Spleen (tissue), 11 donors: ENCODE measurements at regions not wholly inside any gene's neighbourhood (a gene's known extent, or its start where the extent isn't known, plus 50 kb on each side); places are given as distances from the start of the nearest gene placed in this dataset.

ENCODE experiments used
- DNase-seq: peaks from one replicate; pipeline ENCODE4 v3.0.0-alpha.2; 2020
- H3K27ac ChIP-seq, 8 donors: fragments of 200-600 bp; sonication (generic) in 7 of 8; 1 replicate in 4 of 8; 2 replicates in 4 of 8; pipeline versions ENCODE4 v1.5.0 to v1.8.0; 2016 to 2021; ENCODE audit warnings: inconsistent platforms in 4 of 8, mild to moderate bottlenecking in 4 of 8, moderate library complexity in 1 of 8
- H3K27me3 ChIP-seq, 7 donors: fragments of 200-600 bp; sonication (generic) in 6 of 7; replicated peaks in 1 of 7; 1 replicate in 4 of 7; 2 replicates in 3 of 7; pipeline versions ENCODE4 v1.5.0 to v1.8.0; 2016 to 2021; ENCODE audit warnings: inconsistent platforms in 3 of 7, mild to moderate bottlenecking in 1 of 7
- H3K36me3 ChIP-seq, 6 donors: fragments of 200-600 bp; sonication (generic) in 5 of 6; 1 replicate in 4 of 6; 2 replicates in 2 of 6; pipeline versions ENCODE4 v1.5.0 to v1.8.0; 2016 to 2021; ENCODE audit warnings: inconsistent platforms in 2 of 6
- H3K4me1 ChIP-seq, 6 donors: fragments of 200-600 bp; sonication (generic) in 5 of 6; 1 replicate in 3 of 6; 2 replicates in 3 of 6; pipeline versions ENCODE4 v1.5.0 to v1.8.0; 2016 to 2021; ENCODE audit warnings: inconsistent platforms in 3 of 6
- H3K4me3 ChIP-seq, 8 donors: fragments of 200-600 bp; sonication (generic) in 7 of 8; 1 replicate in 4 of 8; 2 replicates in 4 of 8; pipeline versions ENCODE4 v1.5.0 to v1.8.0; 2016 to 2021; ENCODE audit warnings: inconsistent platforms in 4 of 8, mild to moderate bottlenecking in 4 of 8, moderate library complexity in 2 of 8
- H3K9me3 ChIP-seq, 8 donors: fragments of 200-600 bp; sonication (generic) in 7 of 8; 1 replicate in 4 of 8; 2 replicates in 4 of 8; pipeline versions ENCODE4 v1.5.0 to v1.8.0; 2016 to 2021; ENCODE audit warnings: inconsistent platforms in 4 of 8
- POLR2A ChIP-seq, 3 donors: fragments of 450-650 bp; IDR thresholded peaks; one replicate each; pipeline ENCODE4 v1.5.1; 2017; ENCODE audit warnings: antibody characterized with exemption in 3 of 3, mild to moderate bottlenecking in 1 of 3
- POLR2AphosphoS5 ChIP-seq, 3 donors: sonication (generic); formaldehyde crosslinking; IDR thresholded peaks; one replicate each; pipeline ENCODE4 v1.5.1; 2017; ENCODE audit warnings: antibody characterized with exemption in 3 of 3
- WGBS, 5 donors: extraction: QIAGEN DNeasy Blood & Tissue Kit in 3 of 5; methylation state at CpG; one replicate each; pipeline versions ENCODE4 v1.1.5 to v1.1.7; 2013 to 2018; 5-methylcytosine and 5-hydroxymethylcytosine counted together
- intact Hi-C: fragments of 100-400 bp; cut with DNase I; formaldehyde crosslinking; loops from one replicate; pipeline ENCODE4 v1.15.0; 2023; ENCODE audit warnings: low total_unique reads
- TF ChIP-seq, protein P1 (sequence below), 11 experiments: fragments of 200-600 bp in 7 of 11; fragments of 450-650 bp in 4 of 11; sonication (generic) in 4 of 11; IDR thresholded peaks in 8 of 11; conservative IDR thresholded peaks in 3 of 11; 1 replicate in 7 of 11; 2 replicates in 4 of 11; pipeline versions ENCODE4 v1.4.0 to v1.8.0; 2016 to 2021; ENCODE audit warnings: antibody characterized with exemption in 11 of 11, inconsistent platforms in 4 of 11, mild to moderate bottlenecking in 1 of 11
- donor health status: healthy with polysubstance abuse.
- donor health status: DM: no; HTN: no; CAD: no; lungs with moderate emphysema.
- donor health status: DM: no; HTN: no; CAD: no.
- donor health status: Bipolar disorder and iron deficiency.
- donor health status: healthy.
- donor health status: DM: no; HTN: no; CAD: no.
- donor health status: DM: yes; HTN: yes; CAD: no.

DNA sequence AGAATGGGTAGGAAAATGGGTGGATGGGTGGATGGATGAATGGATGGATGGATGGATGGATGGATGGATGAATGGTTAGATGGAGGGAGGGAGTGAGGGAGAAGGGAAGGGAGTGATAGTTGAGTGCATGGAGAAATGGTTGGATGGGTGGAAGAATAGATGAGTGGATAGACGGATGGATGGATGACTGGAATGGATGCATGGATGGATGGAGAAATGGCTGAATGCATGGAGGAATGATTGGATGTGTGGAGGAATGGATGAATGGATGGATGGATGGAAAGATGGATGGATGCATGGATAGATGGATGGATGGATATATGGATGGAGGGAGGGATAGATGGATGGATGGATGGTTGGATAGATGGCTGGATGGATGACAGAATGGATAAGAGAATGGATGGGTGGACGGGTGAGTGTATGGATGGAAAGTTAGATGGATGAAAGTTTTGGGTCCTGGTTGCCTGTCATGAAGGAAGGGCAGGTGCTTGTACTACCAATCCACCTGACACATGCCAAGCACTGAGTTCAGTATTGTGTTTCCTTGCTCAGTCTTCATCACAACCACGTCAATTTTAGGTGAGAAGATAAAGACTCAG lies 286.5 kb upstream of the RTL1 start:
- Histone ChIP-seq H3K27ac (no peak overlapping the region), H3K4me3 (no peak overlapping the region), H3K9me3 (no peaks in the 10 kb centered on the region), H3K4me1 (no peaks in the 10 kb centered on the region), H3K27me3 (peaks cover 0 to 12% (median 0%) of the 10 kb centered on the region in 7 donors), H3K36me3 (no peaks in the 10 kb centered on the region)
- no peak for TF ChIP-seq POLR2A (IDR thresholded peaks at IDR 0.05)
- TF ChIP-seq, protein P1, sequence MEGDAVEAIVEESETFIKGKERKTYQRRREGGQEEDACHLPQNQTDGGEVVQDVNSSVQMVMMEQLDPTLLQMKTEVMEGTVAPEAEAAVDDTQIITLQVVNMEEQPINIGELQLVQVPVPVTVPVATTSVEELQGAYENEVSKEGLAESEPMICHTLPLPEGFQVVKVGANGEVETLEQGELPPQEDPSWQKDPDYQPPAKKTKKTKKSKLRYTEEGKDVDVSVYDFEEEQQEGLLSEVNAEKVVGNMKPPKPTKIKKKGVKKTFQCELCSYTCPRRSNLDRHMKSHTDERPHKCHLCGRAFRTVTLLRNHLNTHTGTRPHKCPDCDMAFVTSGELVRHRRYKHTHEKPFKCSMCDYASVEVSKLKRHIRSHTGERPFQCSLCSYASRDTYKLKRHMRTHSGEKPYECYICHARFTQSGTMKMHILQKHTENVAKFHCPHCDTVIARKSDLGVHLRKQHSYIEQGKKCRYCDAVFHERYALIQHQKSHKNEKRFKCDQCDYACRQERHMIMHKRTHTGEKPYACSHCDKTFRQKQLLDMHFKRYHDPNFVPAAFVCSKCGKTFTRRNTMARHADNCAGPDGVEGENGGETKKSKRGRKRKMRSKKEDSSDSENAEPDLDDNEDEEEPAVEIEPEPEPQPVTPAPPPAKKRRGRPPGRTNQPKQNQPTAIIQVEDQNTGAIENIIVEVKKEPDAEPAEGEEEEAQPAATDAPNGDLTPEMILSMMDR (IDR thresholded peaks at IDR 0.05 in 8 of 11, conservative IDR thresholded peaks at IDR 0.05 in 3 of 11), result no peak
- no peak for TF ChIP-seq POLR2AphosphoS5 (IDR thresholded peaks at IDR 0.05)
- no peak for DNase-seq
- 70 to 93% (median 82%) methylated on average over 3 of the region's 3 CpGs for WGBS, 5 donors
- intact Hi-C loops, result no loop called here

DNA sequence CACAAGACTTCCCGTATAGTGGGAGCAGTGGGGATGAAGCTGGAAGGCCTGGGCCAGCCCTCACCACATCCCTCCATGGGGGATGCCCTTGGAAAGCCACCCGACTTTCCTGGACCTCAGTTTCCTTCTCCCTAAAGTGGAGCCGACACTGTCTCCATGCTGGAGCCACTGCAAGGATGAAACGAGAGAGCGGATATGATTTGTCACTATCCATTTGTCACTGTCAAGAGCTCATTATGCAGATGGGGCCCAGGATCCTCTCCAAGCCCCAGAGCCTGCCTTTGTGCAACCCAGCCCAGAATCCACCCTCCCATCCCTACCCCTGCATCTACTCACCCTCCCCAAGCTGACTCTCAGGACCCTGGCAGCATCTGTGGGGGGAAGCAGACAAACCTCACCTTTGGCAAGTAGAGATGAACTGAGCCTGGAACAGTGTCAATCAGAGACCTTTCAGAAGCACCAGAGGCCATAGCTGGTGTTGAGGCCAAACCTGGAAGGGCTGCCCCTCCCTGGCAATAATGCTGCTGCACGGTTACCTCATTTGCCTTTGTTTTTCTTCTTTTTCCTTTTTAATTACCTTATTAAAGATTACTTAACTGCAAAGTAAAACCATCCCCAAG lies 287.7 kb upstream of the RTL1 start:
- H3K9me3 ChIP-seq, result no peaks in the 10 kb centered on the region
- no peak overlapping the region for H3K27ac ChIP-seq
- no peak overlapping the region for H3K4me3 ChIP-seq
- H3K27me3 ChIP-seq, result peaks cover 0 to 10% (median 0%) of the 10 kb centered on the region in 7 donors
- H3K4me1 ChIP-seq, result no peaks in the 10 kb centered on the region
- intact Hi-C loops, result no loop called here
- peak; percentile 36 for DNase-seq
- 74 to 86% (median 77%) methylated on average over 6 of the region's 6 CpGs for WGBS, 5 donors
- H3K36me3 ChIP-seq, result no peaks in the 10 kb centered on the region
- TF ChIP-seq, protein P1 (IDR thresholded peaks at IDR 0.05 in 8 of 11, conservative IDR thresholded peaks at IDR 0.05 in 3 of 11), result no peak
- TF ChIP-seq POLR2AphosphoS5 (IDR thresholded peaks at IDR 0.05) (no peak), POLR2A (IDR thresholded peaks at IDR 0.05) (no peak)

DNA sequence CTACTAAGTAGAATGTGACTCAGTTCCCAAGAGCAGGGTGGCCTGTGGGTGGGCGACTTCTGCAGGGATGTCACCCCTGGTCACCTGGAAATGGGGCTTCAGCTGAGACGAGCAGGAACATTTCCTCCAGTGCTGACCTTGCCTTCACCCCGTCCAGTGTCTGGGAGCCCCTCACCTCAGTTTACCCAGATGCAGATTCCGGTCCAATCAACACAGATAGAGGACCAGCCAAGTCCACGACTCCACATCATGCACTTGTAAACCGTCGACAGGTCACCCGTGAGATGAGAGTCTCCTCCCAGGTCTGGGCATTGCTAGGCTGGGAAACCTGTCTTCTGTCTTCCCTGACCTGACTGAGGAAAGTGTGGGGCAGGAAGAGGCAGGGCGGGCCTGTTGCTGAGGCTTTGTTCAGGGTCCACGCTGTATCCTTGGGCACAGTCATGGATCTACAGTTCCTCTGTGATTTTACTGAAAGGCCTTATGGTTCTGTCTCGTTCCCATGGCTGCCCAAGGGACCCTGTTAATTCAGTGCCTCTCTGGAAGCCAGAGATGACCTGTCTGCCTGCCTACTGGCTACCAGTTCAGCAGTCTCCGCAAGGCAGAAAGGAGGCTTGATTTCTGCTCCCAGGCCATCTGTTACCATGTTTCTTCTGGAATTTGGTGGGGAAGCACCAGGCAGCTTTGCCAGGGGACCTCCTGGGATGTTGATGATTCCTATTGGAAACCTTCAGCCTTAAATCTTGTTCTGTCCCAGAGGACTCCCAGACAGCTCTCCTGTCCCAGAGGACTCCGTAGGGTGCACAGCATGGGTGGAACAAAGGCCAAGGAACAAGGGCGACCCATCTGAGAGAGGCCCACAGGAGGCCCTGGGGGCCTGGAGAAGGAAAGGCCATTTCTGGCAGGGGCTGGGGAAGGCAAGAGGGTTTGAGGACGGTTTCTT lies 288.5 kb upstream of the RTL1 start:
- peak; percentile 34 for DNase-seq
- TF ChIP-seq POLR2AphosphoS5 (IDR thresholded peaks at IDR 0.05) (no peak), POLR2A (IDR thresholded peaks at IDR 0.05) (no peak)
- TF ChIP-seq, protein P1 (IDR thresholded peaks at IDR 0.05 in 8 of 11, conservative IDR thresholded peaks at IDR 0.05 in 3 of 11), result no peak
- Histone ChIP-seq H3K9me3 (no peaks in the 10 kb centered on the region), H3K36me3 (no peaks in the 10 kb centered on the region), H3K4me3 (no peak overlapping the region), H3K27ac (no peak overlapping the region), H3K27me3 (peaks cover 0 to 10% (median 0%) of the 10 kb centered on the region in 7 donors), H3K4me1 (no peaks in the 10 kb centered on the region)
- WGBS, 5 donors, result 84 to 90% (median 86%) methylated on average over 15 of the region's 15 CpGs
- intact Hi-C loops, result no loop called here

DNA sequence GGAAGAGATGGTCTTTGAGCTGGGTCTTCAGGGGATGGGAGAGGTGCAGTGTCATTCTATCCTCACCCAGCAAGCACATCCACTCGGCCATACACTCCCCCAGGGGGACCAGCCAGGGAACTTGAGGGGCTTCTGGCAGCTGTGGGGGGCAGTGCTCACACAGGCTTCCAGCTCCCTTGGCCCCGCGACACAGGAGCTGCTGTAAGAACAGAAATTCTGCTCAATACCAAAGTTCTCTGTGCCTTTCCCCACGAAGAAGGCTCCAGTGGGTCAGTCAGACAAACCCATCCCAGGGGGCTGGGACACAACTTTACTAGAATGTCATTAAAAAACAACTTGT lies 289.1 kb upstream of the RTL1 start:
- peak; percentile 32 for DNase-seq
- Histone ChIP-seq H3K9me3 (no peaks in the 10 kb centered on the region), H3K4me3 (no peak overlapping the region), H3K4me1 (no peaks in the 10 kb centered on the region), H3K27me3 (peaks cover 0 to 10% (median 0%) of the 10 kb centered on the region in 7 donors), H3K27ac (no peak overlapping the region), H3K36me3 (no peaks in the 10 kb centered on the region)
- no peak for TF ChIP-seq POLR2AphosphoS5 (IDR thresholded peaks at IDR 0.05)
- TF ChIP-seq POLR2A (IDR thresholded peaks at IDR 0.05), result no peak
- TF ChIP-seq, protein P1 (IDR thresholded peaks at IDR 0.05 in 8 of 11, conservative IDR thresholded peaks at IDR 0.05 in 3 of 11), result no peak
- WGBS, 5 donors, result 78 to 90% (median 86%) methylated on average over 2 to 4 of the region's 4 CpGs
- intact Hi-C loops, result no loop called here
